ENCODE measurements at regions not wholly inside any gene's neighbourhood (a gene's known extent, or its start where the extent isn't known, plus 50 kb on each side); places are given as distances from the start of the nearest gene placed in this dataset.
"Not testable (repeated sequence)": the region's sequence is repeated elsewhere in the genome, so short reads cannot be mapped to it uniquely, and the experiment has no call there.

GRCh38 chr6:13874191-13874549 is 50.6 kb upstream of the RNF182 start:
- peaks cover 34% of the 10 kb centered on the region for H3K27me3 Mint-ChIP-seq
- no peak overlapping the region for H3K27ac Mint-ChIP-seq (ENCODE audit: low read depth)

DNA sequence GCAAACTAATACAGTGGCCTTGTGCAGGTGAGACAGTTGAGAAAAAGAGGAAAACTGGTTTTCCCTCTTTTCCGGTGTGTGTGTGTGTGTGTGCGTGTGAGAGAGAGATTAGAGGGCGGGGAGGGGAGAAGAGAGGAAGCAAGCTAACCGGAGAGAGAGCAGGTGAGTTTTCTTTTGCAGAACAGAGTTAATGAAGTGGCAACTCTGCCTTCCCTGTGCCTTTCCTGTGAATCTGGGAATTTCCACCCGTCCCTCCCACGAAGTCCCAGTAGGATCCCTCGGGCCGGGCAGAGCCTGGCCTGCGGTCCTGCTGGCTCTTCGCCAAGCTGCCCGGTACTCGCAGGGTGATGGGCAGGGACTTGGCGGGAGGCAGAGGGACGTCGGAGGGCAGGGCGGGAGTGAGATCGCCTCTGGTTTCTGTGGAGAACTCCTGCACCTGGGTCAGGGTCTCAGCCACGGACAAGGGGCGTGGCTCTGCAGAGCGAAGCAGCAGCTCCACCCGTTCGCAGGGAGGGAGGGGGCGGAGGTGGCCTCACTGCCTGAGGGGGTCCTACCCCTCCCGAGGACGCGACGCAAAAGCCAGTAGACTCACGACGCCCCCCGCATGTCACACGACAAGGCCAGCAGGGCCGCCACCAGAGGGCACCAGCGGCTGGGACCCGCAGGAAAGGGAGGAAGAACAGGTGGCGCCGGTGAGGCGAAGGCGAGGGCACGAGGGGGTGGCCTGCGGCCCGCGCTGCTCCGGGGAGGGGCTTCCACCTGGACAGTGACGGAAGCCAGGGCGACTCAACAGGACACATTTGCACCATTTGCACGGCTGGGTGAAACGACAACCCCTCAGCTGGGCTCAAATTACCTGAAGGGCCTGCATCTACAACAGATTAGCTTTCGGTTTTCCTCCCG is 51.2 kb upstream of the RNF182 start:
- Mint-ChIP-seq H3K9me3 (no peaks in the 10 kb centered on the region), H3K36me3 (ENCODE audit: insufficient read depth) (peaks cover 2% of the 10 kb centered on the region), H3K27me3 (peaks cover 34% of the 10 kb centered on the region), H3K4me3 (peak overlapping the region; percentile 81), H3K4me1 (peaks cover 14% of the 10 kb centered on the region), H3K27ac (ENCODE audit: low read depth) (peak overlapping the region; percentile 61)
- peak; percentile 38 to 50 for DNase-seq (ENCODE audit: low spot score in 2 of 2)
- ATAC-seq (replicated peaks; ENCODE audit: extremely low read depth, poor library complexity, severe bottlenecking) = no peak

More at GRCh38 chr6:13874191-13874549, 50.6 kb upstream of the RNF182 start:
- Mint-ChIP-seq H3K9me3 (no peaks in the 10 kb centered on the region), H3K36me3 (ENCODE audit: insufficient read depth) (peaks cover 2% of the 10 kb centered on the region), H3K4me3 (peak overlapping the region; percentile 81), H3K4me1 (peaks cover 14% of the 10 kb centered on the region)
- ATAC-seq (replicated peaks; ENCODE audit: extremely low read depth, poor library complexity, severe bottlenecking) = no peak
- DNase-seq (ENCODE audit: low spot score in 2 of 2) = no peak

DNA sequence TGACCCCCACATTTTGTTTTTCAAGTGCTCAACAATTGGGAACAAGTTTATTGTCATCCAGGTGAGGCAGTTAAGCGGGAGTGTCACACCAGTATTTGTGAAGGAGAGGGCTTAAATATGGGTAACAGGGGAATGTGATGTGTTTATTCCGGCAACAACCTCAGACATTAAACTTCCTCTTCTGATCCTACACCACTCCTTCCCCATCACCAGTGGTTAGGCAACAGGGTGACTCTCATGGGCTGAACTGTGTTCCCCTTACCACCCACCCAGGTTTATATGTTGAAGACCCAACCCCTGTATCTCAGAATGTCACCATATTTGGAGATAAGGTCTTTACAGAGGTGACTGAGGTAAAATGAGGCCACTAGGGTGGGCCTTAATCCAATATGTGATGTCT is 52.1 kb upstream of the RNF182 start:
- ATAC-seq (replicated peaks; ENCODE audit: extremely low read depth, poor library complexity, severe bottlenecking) (no peak), DNase-seq (ENCODE audit: low spot score in 2 of 2) (no peak)
- peak overlapping the region; percentile 81 for H3K4me3 Mint-ChIP-seq
- peaks cover 14% of the 10 kb centered on the region for H3K4me1 Mint-ChIP-seq
- H3K27ac Mint-ChIP-seq (ENCODE audit: low read depth) = peak overlapping the region; percentile 61
- H3K36me3 Mint-ChIP-seq (ENCODE audit: insufficient read depth) = peaks cover 2% of the 10 kb centered on the region
- no peaks in the 10 kb centered on the region for H3K9me3 Mint-ChIP-seq
- peaks cover 42% of the 10 kb centered on the region for H3K27me3 Mint-ChIP-seq

DNA sequence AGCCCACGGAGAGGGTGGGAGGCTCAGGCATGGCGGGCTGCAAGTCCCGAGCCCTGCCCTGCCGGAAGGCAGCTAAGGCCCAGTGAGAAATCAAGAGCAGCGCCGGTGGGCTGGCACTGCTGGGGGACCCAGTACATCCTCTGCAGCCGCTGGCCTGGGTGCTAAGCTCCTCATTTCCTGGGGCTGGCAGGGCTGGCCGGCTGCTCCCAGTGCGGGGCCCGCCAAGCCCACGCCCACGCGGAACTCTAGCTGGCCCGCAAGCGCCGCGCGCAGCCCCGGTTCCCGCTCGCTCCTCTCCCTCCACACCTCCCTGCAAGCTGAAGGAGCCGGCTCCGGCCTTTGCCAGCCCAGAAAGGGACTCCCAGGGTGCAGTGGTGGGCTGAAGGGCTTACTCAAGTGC is 52.7 kb upstream of the RNF182 start:
- not testable (repeated sequence) for H3K27ac Mint-ChIP-seq (ENCODE audit: low read depth); DNase-seq (ENCODE audit: low spot score in 2 of 2); H3K36me3 Mint-ChIP-seq (ENCODE audit: insufficient read depth); H3K4me3 Mint-ChIP-seq; ATAC-seq (replicated peaks; ENCODE audit: extremely low read depth, poor library complexity, severe bottlenecking); H3K9me3 Mint-ChIP-seq
- Mint-ChIP-seq H3K27me3 (peaks cover 42% of the 10 kb centered on the region), H3K4me1 (peaks cover 14% of the 10 kb centered on the region)

DNA sequence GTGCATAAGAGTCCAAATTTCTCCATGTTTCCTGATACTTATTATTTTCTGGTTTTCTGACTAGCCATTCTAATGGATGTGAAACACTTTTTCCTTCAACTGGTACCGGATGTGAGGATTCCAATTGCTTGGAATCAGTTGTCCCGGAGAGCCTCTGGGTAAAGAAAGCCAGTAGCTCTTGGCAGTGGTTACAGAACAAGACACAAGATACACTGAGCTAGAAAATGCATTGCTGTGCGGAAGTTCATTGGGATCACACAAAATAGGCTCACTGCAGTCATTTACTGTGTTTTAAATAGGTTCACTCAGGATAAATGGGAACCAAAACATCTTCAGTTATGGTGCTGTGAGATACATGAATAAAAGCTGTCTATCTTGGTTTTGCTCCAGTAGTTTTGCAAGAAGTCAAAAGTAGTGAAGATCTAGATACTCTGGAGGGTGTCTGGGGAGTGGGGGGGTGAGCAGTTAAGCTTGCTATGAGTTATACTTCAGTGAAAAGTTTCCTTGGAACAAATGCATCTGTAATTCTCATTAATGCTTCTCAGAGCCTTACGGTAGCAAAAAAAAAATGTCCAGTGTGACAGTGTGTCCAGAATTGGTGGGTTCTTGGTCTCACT is 54.4 kb upstream of the RNF182 start:
- Mint-ChIP-seq H3K27ac (ENCODE audit: low read depth) (no peak overlapping the region), H3K36me3 (ENCODE audit: insufficient read depth) (peaks cover 2% of the 10 kb centered on the region), H3K9me3 (no peaks in the 10 kb centered on the region), H3K4me3 (no peak overlapping the region), H3K27me3 (peaks cover 50% of the 10 kb centered on the region), H3K4me1 (peaks cover 14% of the 10 kb centered on the region)
- no peak for ATAC-seq (replicated peaks; ENCODE audit: extremely low read depth, poor library complexity, severe bottlenecking)
- DNase-seq (ENCODE audit: low spot score in 2 of 2) = no peak

DNA sequence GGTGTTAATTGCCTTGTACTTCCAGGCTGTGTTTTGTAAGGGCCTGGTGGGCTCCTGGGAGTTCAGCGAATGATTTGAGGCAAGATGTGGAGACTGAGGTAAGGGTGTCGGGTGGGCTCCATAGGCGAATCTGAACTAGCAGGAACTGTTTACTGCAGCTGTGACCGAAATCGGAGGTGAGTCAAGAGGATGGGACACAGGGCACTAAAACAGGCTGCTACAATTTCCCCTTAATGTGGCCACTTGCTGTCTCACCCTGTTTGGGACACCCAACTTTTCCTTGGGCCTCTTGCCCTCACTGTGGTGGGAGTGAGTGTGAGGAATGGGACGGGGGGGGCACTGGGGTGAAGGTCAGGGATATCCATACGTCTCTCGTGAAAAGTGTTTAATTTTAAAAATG is 53.9 kb upstream of the MCUR1 start:
- Mint-ChIP-seq H3K36me3 (ENCODE audit: insufficient read depth) (no peaks in the 10 kb centered on the region), H3K4me3 (no peak overlapping the region), H3K9me3 (no peaks in the 10 kb centered on the region), H3K4me1 (peaks cover 4% of the 10 kb centered on the region), H3K27ac (ENCODE audit: low read depth) (no peak overlapping the region), H3K27me3 (peaks cover 53% of the 10 kb centered on the region)
- DNase-seq (ENCODE audit: low spot score in 2 of 2) (no peak), ATAC-seq (replicated peaks; ENCODE audit: extremely low read depth, poor library complexity, severe bottlenecking) (no peak)

DNA sequence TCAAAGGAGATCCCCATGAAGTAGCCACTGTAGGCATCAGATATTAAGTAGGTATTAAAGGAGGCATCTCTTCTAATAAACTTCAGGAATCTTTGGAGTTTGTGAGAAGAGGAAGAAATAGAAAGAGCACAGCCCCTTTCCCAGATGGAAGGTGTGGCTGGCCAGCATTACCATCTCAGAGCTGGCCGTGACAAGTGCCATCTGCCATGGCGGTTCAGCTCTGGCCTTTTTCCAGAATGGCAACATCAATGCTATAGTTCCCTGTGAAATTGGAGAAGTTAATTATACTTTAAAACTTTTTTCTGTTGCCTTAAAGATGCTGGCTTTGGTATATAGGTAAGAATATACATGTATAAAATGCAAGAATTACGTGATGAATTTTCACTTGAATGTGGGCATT is 51.9 kb upstream of the MCUR1 start:
- Mint-ChIP-seq H3K27me3 (peaks cover 63% of the 10 kb centered on the region), H3K36me3 (ENCODE audit: insufficient read depth) (no peaks in the 10 kb centered on the region), H3K27ac (ENCODE audit: low read depth) (no peak overlapping the region), H3K9me3 (no peaks in the 10 kb centered on the region), H3K4me1 (no peaks in the 10 kb centered on the region), H3K4me3 (no peak overlapping the region)
- DNase-seq (ENCODE audit: low spot score in 2 of 2) (no peak), ATAC-seq (replicated peaks; ENCODE audit: extremely low read depth, poor library complexity, severe bottlenecking) (no peak)

DNA sequence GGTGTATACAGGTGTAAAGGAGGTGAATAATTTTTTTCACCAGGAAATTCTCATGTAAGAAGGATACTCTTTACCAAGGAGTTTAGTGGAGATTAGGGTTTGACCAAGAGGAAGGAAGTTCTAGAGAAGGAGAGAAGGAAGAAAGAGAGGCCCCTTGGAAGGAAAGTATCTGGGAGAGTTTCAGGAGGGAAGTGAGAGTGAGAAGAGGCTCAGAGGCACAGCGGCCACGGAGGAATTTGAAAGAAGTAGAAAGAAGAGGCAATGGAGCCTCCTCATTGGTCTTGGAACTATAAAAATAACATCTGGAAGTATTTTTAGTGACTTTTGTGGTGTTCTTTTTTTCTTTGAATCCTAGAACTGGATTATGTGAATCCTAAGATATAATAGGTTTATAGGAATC is 50.8 kb upstream of the MCUR1 start:
- Mint-ChIP-seq H3K4me3 (no peak overlapping the region), H3K9me3 (no peaks in the 10 kb centered on the region), H3K27me3 (peaks cover 63% of the 10 kb centered on the region), H3K27ac (ENCODE audit: low read depth) (no peak overlapping the region), H3K36me3 (ENCODE audit: insufficient read depth) (no peaks in the 10 kb centered on the region), H3K4me1 (no peaks in the 10 kb centered on the region)
- DNase-seq (ENCODE audit: low spot score in 2 of 2) (no peak), ATAC-seq (replicated peaks; ENCODE audit: extremely low read depth, poor library complexity, severe bottlenecking) (no peak)

GRCh38 chr6:13864669-13865068 is 50.3 kb upstream of the MCUR1 start:
- peaks cover 63% of the 10 kb centered on the region for H3K27me3 Mint-ChIP-seq
- not testable (repeated sequence) for ATAC-seq (replicated peaks; ENCODE audit: extremely low read depth, poor library complexity, severe bottlenecking); H3K36me3 Mint-ChIP-seq (ENCODE audit: insufficient read depth); H3K27ac Mint-ChIP-seq (ENCODE audit: low read depth); H3K4me3 Mint-ChIP-seq; DNase-seq (ENCODE audit: low spot score in 2 of 2); H3K4me1 Mint-ChIP-seq; H3K9me3 Mint-ChIP-seq
